ENCODE measurements at regions not wholly inside any gene's neighbourhood (a gene's known extent, or its start where the extent isn't known, plus 50 kb on each side); places are given as distances from the start of the nearest gene placed in this dataset.
A peak's percentile ranks its signal among the peaks of the same experiment; 100 is the strongest.

DNA sequence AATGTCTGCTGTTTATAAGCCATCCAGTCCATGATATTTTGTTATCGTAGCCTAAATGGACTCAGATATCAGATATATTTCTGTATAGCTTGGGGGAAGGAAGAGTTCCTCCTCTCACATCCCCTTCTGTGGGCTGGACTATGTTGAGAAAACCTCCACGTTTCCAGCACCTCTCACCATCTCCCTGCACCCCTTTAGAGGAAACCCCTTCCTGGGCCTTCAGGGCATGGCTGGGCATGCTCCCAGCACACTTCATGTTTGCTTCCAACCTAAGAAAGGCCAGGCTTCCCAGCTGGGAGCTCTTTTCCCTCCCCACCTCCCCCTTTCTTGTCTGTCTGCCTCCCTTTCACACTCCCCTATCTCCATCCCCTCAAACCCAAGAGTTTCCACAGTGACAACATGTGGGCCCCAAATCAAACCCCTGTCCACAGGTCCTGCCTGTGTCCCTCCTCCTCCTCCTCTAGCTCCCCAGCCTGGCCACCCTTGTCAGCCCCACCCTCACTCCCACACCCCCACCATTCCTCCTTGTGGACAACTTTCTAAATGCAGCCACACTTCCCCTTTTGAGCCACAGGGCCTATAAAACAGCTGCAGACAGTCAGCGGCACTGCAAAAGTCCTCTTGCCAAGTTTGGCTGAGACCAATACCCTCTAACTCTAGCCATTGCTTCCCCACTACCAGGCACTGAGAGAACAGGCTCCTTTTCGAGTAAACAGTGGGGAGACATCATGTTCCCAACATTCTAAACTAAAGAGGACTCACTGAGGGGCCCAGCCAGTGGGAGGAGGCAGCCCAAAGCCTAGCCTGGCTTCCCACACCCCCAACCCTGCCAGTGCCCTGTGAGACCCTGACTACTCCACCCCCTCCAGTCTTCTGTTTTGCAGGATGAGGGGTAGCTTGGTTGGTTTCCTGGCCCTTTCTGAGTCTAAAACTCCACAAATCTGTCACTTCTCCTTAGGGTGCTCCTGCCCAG lies 120.5 kb downstream of the ZFP36L2 start:
- no peak for DNase-seq (ENCODE audit: low spot score)

DNA sequence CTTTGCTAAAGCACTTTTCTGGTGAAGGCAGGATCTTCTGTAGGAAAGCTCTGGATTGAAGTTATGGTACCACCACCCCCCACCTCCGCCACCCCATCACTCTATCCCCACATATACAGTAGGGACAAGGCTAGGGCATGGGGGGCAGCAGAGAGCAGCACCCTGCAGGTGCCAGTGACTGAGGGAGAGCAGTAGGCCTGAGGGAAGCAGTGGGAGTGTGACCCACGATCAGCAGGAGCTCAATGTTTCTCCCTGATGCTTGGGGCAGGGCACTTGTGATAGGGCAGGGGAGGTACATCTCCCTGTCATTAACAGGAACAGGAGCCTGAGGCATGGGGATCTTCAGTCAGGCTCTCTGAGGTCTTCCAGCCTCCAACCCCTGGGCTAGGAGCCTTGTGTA lies 121.6 kb downstream of the ZFP36L2 start:
- no peak for DNase-seq (ENCODE audit: low spot score)

DNA sequence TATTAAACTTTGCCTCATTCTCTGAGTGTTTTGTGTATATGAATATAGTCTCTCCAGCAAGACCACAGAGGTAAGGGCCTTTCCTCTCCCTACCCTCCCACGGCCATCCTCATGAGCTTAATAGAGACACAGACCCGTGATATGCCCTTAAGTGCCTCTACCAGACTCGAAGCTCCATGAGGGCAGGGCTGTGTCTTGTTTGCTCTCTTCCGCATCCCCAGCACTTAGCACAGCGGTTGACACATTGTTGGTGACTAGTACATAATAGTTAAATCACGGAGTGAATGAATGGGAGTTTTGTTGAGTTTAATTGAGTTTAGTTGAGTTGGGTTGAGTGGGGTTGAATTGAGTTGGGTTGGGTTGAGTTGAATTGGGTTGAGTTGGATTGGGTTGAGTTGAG lies 122.3 kb downstream of the ZFP36L2 start:
- DNase-seq (ENCODE audit: low spot score), result no peak

DNA sequence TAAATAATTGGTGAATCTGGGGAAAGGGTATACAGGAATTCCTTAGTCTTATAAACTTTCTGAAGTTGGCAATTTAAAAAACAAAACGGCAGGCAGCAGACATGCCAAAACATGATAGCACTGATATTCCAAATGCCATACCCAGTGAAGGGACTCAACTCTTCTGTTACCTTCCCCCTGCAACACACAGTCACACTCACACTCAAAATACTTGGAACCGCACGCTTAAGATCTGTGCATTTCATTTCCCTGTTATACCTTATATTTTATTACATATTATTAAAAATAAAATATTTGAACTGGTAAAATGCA lies 123.4 kb downstream of the ZFP36L2 start:
- DNase-seq (ENCODE audit: low spot score), result no peak

DNA sequence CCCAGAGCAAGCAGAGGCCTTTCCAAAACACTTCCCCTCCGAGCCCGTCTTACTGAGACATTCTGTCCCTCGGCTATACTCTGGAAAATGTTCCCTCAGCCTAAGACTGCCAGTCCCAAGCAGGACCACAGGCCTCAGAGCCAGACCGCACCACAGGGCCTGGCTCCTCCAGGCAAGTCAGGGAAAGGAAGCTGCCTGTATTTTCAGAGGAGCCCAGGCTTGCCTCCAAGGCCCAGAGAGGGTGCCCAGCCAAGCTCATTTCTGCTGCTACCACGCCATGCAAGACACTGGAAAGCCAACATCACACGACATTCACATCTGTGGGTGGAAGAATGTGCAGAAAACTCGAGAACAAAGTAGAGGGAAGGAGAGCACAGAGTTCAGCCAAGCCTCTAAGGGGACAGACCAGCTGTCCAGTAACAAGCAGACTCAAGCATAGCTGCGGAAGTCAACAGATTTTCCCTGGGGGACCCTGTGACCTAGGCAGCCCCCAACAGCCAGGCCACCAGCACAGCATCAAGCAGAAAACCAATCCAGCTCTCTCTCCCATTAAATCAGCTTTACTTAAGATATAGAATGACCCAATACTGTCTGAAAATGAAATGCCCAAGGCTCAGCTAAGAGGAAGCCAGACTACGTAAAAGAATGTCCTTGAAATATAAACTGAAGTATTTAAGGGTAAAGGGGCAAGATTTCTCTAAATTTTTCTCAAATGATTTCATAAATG lies 123.9 kb downstream of the ZFP36L2 start:
- DNase-seq (ENCODE audit: low spot score), result peak; percentile 63

DNA sequence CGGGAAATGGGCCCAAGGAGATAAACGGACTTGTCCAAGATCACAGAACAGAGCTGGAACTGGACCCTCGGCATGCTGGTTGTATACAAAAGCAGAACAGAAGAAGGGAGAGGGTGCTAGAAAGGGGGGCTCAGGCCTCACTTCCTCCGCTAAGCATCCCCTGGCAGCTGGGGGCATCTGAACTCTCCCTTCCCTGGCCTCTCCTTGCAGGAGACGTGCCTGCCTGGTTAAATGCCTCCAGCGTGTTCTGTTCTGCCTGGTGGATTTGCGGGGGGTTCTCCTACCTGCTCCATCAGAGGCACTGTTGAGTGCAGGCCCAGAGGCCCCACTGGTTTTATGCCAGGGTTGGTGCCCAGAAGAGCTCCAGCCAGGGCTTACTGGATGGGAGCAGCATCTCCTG lies 124.7 kb downstream of the ZFP36L2 start:
- no peak for DNase-seq (ENCODE audit: low spot score)

DNA sequence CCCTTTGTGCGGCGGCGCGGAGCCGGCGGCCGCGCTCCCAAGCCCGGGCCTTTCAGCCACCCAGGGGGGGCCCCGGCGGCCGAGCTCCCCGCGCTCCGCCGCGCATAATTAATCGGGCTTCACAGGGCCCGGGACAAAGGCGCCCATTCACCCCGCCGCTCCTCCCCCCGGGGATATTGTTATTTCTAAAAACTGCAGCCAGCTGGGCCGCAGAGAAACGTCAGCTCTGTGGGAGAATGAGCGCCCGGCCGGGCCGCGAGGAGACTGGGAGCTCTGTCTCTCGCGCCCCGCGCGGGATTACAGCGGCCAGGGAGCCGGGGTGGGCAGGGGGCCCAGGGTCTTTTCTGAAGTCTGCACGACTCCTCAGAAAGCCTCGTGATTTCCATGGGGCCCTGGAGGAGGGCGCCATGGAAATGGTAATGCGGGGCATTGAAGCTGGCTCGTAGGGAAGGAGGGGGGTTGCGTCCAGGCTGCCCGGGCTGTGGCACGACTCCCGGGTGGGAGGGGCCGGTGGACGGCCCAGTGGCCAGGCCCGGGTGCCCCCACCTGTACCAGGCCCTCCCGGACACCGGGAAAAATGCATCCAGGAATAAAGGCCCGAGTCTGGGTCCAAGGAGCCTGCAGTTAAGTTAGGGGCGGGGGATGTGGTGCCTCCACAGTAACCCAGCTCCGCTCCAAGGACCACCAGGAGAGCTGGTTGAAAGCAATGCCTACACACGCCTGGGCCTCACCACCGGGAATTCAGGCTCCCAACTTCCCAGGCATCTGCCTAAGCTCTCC lies 125.3 kb downstream of the ZFP36L2 start:
- DNase-seq (ENCODE audit: low spot score), result peak; percentile 99

DNA sequence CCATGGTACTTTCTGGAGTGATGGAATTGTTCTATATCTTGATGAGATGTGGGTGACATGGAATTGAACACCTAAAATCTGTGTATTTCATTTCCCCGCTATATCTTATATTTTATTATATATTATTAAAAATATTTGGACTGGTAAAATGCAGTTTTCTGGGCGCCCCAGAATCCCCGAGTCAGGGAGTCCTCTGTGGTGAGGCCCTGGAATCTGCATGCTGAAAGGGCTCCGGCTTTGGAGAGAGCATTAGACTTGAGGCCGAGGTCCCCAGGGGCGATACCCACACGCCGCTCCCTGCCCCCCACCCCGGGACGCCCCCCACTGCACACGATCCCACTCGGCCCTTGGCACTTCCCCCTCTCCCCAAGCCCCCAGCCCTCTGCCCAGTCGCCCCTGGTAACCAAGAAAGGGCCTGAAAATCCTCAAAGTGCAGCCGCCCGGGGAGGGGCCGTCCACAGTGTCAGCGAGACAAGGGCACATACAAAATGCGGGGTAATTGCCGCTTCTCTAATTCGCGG lies 126.0 kb downstream of the ZFP36L2 start:
- no peak for DNase-seq (ENCODE audit: low spot score)

DNA sequence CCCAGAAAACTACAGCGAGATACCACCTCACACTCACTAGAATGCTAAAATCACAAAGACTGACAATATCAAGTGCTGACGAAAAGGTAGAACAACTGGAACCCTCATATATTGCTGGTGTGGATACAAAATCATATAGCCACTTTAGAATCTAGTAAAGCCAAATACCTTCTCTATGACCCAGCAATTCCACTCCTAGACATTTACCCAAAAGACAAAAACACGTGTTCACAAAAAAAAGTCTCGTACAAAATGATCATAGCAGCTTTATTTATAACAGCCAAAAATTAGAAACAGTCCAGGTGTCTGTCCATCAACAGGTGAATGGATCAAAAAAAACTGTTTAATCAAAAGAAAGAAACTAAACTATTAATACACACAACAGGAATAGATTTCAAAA lies 126.6 kb downstream of the ZFP36L2 start:
- no peak for DNase-seq (ENCODE audit: low spot score)

DNA sequence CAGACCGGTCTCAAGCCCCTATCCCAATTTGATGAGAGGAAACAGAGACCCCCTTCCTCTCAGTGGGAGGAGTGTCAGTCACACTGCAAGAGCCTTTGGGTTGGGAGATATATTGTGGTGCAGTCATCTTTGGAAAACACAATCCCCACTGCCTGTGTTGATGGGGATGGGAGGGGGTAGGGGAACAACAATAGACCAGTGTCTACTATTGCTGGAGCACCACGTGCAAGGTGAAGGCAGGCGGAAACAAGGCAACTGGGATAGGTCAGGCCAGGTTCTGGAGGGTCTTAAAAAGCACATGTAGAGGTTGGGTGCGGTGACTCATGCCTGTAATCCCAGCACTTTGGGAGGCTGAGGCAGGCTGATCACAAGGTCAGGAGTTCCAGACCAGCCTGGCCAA lies 127.9 kb downstream of the ZFP36L2 start:
- DNase-seq (ENCODE audit: low spot score), result peak; percentile 47

DNA sequence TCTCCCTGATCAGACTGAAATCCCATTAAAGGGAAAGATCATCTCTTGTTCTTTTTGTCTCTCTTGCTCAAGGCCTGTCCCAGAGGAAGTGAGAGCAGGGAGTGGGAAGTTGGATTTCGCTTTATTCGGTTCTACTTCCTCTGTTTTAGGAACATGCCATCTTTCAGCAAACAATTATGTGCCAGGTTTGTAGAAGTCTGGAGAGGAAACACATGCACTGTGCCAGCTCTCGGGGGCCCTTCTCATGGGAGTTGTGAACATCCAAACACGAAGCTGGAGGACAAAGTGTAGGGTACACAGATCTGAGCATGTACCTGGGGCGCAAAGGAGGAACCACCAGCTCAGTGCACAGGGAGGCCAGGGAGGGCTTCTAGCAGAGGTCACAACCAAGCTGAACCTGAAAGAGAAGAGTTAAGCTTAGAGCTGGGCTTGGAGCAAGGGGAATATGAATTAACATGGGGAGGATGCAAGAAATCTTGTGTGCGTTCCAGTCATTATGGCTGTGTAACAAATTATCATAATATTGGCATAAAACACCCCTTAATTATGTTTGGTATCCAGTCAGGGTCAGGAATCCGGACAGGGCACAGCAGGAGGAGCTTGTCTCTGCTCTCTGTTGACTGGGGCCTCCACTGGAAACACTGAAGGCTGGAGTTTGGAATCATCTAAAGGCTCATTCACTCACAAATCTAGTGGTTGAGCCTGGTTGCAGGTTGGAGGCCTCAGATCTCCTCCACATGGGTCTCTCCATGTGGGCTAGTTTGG lies 128.6 kb downstream of the ZFP36L2 start:
- no peak for DNase-seq (ENCODE audit: low spot score)

DNA sequence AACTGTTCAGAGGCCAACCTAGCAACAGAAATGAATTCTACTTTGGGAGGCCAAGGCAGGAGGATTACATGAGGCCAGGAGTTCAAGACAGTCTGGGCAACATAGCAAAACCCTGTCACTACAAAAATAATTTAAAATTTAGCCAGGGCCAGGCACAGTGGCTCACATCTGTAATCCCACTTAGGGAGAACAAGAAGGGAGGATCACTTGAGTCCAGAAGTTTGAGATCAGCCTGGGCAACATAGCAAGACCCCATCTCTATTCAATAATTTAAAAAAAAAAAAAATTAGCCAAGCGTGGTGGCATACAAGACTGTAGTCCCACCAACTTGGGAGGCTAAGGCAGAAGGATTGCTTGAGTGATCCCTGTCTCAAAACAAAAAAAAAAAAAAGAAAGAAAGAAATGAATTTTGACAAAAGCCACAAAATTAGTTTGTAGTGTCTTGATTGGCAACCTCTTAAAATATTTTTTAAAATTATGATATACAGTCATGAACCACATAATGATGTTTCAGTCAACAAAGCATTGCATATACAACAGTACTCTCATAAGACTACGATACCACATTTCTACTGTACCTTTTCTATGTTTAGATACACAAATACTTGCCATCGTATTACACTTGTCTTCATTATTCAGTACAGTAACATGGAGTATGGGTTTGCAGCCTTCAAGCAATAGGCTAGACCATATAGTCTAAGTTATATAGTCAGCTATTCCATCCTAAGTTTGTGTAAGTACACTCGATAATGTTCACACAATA lies 130.7 kb downstream of the ZFP36L2 start:
- no peak for DNase-seq (ENCODE audit: low spot score)

DNA sequence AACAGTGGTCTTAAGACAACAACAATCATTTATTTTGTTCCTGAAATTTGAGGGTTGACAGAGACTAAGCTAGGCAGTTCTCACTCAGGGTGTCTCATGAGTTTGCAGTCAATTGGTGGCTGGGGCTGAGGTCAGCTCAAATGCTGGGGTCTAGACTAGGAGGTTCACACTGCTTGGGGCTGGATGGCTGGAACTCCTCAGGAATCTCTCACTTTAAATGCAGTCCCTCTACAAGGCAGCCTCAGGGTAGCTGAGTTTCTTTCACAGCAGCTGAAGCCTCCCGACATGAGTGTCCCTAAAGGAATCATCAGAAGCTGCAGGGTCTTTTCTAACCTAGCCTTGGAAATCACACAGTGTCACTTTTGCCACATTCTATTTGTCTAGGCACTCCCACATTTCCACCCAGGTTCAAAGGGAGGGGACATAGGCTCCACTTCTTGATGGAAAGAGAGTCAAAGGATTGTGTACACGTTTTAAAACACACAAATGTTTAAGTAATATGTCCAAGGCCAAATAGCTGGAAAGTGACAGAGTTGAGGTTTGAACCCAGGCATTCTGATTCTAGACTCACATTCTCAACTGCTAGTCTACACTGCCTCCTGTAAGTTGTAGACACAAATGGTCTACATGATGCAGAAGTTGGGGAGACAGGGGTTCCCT lies 133.8 kb downstream of the ZFP36L2 start:
- DNase-seq (ENCODE audit: low spot score), result no peak

DNA sequence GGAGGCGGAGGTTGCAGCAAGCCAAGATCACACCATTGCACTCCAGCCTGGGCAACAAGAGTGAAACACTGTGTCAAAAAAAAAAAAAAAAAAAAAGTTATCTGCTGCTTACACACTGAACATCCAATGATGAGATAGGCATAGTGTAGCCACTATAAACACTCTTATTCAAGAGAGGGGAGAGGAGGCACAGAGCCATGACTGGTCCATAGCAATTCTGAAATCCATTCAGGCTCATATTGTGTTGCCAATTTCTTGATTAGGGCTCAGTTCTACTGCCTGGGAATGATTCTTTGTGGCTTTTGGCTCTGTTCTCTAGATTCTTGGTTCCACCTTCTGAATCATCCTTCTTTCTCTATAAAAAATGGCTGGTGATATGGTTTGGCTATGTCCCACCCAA lies 136.1 kb downstream of the ZFP36L2 start:
- DNase-seq (ENCODE audit: low spot score), result no peak

DNA sequence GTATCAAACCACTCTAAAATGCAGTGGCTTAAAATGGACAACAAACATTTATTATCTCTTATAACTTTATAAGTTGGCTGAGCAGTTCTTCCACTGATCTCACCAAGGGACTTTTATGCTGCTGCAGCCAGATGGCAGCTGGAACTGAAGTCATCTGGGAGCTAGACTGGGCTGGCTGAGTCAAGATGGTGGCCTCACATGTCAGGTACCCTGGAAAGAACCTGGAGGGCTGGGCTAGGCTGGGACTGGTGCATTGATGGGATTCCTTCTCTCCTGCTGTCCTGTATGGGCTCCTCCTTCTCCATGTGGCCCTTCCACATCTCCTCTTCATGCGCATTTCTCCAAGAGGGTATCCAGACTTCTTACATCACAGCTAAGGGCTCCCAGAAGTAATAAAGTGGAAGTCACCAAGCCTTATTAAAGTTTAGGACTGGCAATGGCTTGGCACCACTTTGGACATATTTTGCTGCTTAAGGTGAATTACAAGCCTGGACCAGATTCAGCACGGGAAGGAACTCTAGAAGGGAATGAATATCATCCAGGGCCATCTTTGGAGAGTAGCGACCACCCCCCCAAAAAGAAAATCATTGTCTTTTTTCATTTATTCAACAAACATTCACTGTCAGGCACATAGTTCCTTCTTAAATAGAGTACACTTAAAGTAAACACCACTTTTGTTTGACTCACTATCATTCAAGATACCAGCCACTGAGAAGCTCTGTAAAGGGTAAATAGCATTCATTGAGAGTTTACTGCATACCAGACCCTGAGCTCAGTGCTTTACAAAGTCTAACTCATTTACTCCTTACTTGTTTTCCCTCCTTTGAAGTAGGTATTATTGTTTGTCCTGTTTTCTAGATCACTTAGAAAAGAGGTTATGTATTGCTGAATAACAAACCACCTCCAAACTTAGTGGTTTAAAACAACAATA lies 138.0 kb downstream of the ZFP36L2 start:
- DNase-seq (ENCODE audit: low spot score), result no peak

DNA sequence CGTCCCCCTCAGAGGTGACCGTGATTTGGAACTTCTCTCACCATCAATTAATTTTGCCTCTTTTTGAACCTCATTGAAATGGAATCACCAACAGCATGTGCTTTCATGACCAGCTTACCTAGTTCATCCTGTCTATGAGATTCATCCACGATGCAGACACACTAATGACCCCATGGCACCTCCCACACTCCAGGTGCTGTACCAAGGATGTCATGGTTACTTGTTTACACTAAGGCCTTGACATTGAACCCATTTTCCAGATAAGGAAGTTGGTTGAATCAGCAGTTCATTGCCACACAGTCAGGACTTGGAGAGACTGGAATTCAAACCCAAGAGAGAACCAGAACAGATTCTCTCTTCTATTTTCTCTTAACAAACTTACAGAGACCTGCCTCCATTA lies 139.0 kb downstream of the ZFP36L2 start:
- DNase-seq (ENCODE audit: low spot score), result no peak

DNA sequence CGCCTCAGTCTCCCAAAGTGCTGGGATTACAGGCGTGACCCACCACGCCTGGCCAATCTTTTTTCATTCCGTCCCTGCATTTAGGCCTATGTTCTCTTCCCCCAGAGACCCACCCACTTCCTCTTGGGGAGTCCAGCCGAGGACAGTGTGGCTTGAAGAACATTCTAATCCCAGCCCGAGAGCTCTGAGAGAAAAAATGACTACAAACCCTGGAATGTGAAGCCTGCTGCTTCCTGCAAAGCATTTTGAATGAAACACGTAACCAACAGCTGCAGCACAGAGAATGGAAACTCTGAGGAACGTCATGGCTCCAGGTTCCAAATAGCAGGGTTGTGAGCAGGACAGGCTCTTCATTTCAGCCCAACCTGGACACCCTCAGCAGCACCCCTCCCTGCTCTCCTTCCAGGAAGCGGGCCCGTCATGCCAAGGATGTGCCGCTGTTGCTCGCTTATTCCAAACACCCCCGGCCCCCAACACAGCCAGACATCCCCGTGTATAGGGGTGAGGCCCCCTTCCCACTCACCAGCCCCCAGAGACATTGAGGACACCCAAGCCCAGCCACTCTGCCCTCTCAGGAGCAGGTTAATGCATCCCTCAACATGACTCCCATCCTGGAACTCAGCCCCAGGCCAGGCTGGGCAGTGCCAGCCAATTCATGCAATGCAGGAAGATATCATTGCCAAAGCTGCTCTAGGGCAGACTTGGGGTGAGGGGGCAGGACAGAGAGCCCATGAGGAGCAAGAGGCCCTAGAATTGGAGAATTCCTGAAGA lies 139.8 kb downstream of the ZFP36L2 start:
- DNase-seq (ENCODE audit: low spot score), result no peak

DNA sequence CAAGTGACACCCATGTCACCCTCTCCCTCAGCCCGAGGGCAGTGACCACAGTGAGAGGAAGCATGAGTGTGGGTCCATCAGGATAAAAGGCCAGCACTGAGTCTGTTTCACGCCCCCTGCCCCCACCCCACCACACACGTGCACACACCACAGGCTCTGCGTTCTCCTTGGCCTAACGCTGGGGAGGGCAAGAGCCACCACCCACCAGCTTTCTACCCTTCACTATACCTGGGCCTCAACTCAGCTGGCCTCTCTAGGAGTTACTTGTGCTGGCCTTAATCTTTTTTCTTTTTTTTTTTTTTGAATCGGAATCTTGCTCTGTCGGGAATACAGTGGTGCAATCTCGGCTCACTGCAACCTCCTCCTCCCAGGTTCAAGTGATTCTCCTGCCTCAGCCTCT lies 140.5 kb downstream of the ZFP36L2 start:
- DNase-seq (ENCODE audit: low spot score), result no peak
